ENCODE measurements at regions not wholly inside any gene's neighbourhood (a gene's known extent, or its start where the extent isn't known, plus 50 kb on each side); places are given as distances from the start of the nearest gene placed in this dataset.

DNA sequence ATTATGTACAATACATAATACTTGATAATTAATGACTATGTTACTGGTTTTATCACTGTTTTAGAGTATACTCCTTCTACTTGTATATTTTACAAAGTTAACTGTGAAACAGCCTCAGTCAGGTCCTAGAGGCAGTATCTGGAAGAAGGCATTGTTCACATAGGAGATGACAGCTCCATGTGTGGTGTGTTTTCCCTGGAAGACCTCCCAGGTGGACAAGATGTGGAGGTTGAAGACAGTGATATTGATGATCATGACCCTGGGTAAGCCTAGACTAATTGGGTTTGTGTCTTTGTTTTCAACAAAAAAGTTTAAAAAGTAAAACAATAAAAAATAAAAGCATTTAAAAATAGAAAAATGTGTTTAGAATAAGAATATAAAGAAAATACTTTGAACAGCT is 96.4 kb downstream of the TRIB2 start:
- TF ChIP-seq, protein P1, sequence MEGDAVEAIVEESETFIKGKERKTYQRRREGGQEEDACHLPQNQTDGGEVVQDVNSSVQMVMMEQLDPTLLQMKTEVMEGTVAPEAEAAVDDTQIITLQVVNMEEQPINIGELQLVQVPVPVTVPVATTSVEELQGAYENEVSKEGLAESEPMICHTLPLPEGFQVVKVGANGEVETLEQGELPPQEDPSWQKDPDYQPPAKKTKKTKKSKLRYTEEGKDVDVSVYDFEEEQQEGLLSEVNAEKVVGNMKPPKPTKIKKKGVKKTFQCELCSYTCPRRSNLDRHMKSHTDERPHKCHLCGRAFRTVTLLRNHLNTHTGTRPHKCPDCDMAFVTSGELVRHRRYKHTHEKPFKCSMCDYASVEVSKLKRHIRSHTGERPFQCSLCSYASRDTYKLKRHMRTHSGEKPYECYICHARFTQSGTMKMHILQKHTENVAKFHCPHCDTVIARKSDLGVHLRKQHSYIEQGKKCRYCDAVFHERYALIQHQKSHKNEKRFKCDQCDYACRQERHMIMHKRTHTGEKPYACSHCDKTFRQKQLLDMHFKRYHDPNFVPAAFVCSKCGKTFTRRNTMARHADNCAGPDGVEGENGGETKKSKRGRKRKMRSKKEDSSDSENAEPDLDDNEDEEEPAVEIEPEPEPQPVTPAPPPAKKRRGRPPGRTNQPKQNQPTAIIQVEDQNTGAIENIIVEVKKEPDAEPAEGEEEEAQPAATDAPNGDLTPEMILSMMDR (IDR thresholded peaks at IDR 0.05): no peak
- no peak for TF ChIP-seq POLR2A (IDR thresholded peaks at IDR 0.05)

Data from testis (tissue), 2 donors.